ENCODE measurements at regions not wholly inside any gene's neighbourhood (a gene's known extent, or its start where the extent isn't known, plus 50 kb on each side); places are given as distances from the start of the nearest gene placed in this dataset.

GRCh38 chr6:144632266-144632665 is 347.1 kb downstream of the UTRN start:
- Histone ChIP-seq H3K36me3 (ENCODE audit: control insufficient read depth in 2 of 4, insufficient read depth in 4 of 4, low read length in 3 of 4) (no peaks in the 10 kb centered on the region), H2BK5ac (ENCODE audit: low read depth, low read length) (no peak overlapping the region), H3K23ac (ENCODE audit: insufficient read length) (no peak overlapping the region), H2AK5ac (ENCODE audit: low read depth, low read length) (no peak overlapping the region), H2BK12ac (ENCODE audit: low read depth, low read length) (no peak overlapping the region), H3K23me2 (ENCODE audit: low read depth, low read length) (no peaks in the 10 kb centered on the region; the same call in 1 of the 2 replicates), H3K4me2 (ENCODE audit: insufficient read depth in 1 of 2, low read depth in 2 of 2, low read length in 2 of 2) (no peak overlapping the region), H2AFZ (ENCODE audit: low read length) (no peak overlapping the region), H3K56ac (replicated peaks; ENCODE audit: insufficient read length, low read depth, low read length) (no peak overlapping the region), H3K4ac (replicated peaks; ENCODE audit: insufficient read length, low read depth, low read length) (no peak overlapping the region), H3K4me1 (replicated peaks in 1 of 4; ENCODE audit: control insufficient read depth in 3 of 4, insufficient read depth in 4 of 4, low read length in 3 of 4) (no peaks in the 10 kb centered on the region; a peak in 1 of 7 replicates), H3K79me2 (ENCODE audit: control insufficient read depth in 1 of 2, insufficient read depth in 2 of 2, low read length in 2 of 2) (no peaks in the 10 kb centered on the region; a peak in 2 of 4 replicates), H3K4me3 (ENCODE audit: extremely low read depth in 1 of 4, insufficient read depth in 2 of 4, low read depth in 3 of 4, low read length in 4 of 4) (no peak overlapping the region), H3K14ac (ENCODE audit: insufficient read length) (no peak overlapping the region), H4K20me1 (replicated peaks in 1 of 2; ENCODE audit: control insufficient read depth in 1 of 2, insufficient read depth in 2 of 2, low read length in 2 of 2) (no peaks in the 10 kb centered on the region), H2BK120ac (replicated peaks; ENCODE audit: low read depth, low read length) (no peak overlapping the region), H2BK15ac (ENCODE audit: low read length) (no peak overlapping the region), H4K5ac (ENCODE audit: insufficient read length, low read depth, low read length) (no peak overlapping the region), H4K91ac (replicated peaks; ENCODE audit: insufficient read length, low read length) (no peak overlapping the region), H3K27me3 (replicated peaks in 1 of 4; ENCODE audit: control insufficient read depth in 3 of 4, extremely low read depth in 1 of 4, insufficient read depth in 3 of 4, low read length in 3 of 4) (no peaks in the 10 kb centered on the region), H3K9ac (replicated peaks in 1 of 4; ENCODE audit: extremely low read depth in 1 of 4, low read depth in 3 of 4, low read length in 3 of 4) (no peak overlapping the region), H2BK20ac (ENCODE audit: low read length) (no peak overlapping the region), H3K9me3 (ENCODE audit: insufficient read depth in 2 of 2, low read depth in 1 of 2, low read length in 1 of 2) (no peaks in the 10 kb centered on the region), H3K79me1 (ENCODE audit: low read depth, low read length) (no peaks in the 10 kb centered on the region), H3K18ac (ENCODE audit: extremely low read depth, low read length) (no peak overlapping the region), H3K27ac (ENCODE audit: low read depth, low read length) (no peak overlapping the region), H4K8ac (ENCODE audit: extremely low read depth, insufficient read depth, low read length) (no peak overlapping the region)
- 93% methylated on average over 3 of the region's 3 CpGs; no CpG with 5 or more reads in 1 of the 2 experiments for WGBS, 2 experiments (ENCODE audit: extremely low coverage in 1 of 2, insufficient coverage in 1 of 2, insufficient read length in 1 of 2, insufficient replicate concordance in 2 of 2, low coverage in 1 of 2, low lambda C conversion rate in 2 of 2, missing lambda C conversion rate in 1 of 2)
- TF ChIP-seq PHF8 (conservative IDR thresholded peaks at IDR 0.05; ENCODE audit: low read depth, low read length): no peak
- TF ChIP-seq CREB1 (IDR thresholded peaks at IDR 0.05): no peak
- no peak for TF ChIP-seq SIRT6 (IDR thresholded peaks at IDR 0.05; ENCODE audit: low read length)
- no peak for TF ChIP-seq KDM4A (IDR thresholded peaks at IDR 0.05; ENCODE audit: low read depth, low read length, severe bottlenecking)
- no peak for TF ChIP-seq EP300 (IDR thresholded peaks at IDR 0.05; ENCODE audit: borderline replicate concordance in 1 of 2, low read depth in 2 of 2, low read length in 2 of 2)
- TF ChIP-seq ZNF274 (IDR thresholded peaks at IDR 0.05; ENCODE audit: borderline replicate concordance, extremely low read depth, low read length): no peak
- no peak for TF ChIP-seq SIN3A (conservative IDR thresholded peaks at IDR 0.05 in 1 of 2, IDR thresholded peaks at IDR 0.05 in 1 of 2; ENCODE audit: low read depth in 1 of 2, low read length in 2 of 2)
- no peak for TF ChIP-seq CTBP2 (IDR thresholded peaks at IDR 0.05; ENCODE audit: borderline replicate concordance, insufficient read depth, insufficient read length, low read length)
- no peak for TF ChIP-seq TAF7 (optimal IDR thresholded peaks at IDR 0.05; ENCODE audit: borderline replicate concordance, low read depth, low read length)
- TF ChIP-seq TBP (IDR thresholded peaks at IDR 0.05; ENCODE audit: low read depth, low read length): no peak
- no peak for TF ChIP-seq JUN (IDR thresholded peaks at IDR 0.05; ENCODE audit: low read depth, low read length)
- no peak for DNase-seq (ENCODE audit: low read depth in 1 of 2, low spot score in 2 of 2)
- no peak for FAIRE-seq
- ChIA-PET POLR2A (ENCODE audit: partially characterized antibody) (no interaction called here), CTCF (ENCODE audit: partially characterized antibody) (no interaction called here)

Data from H1 (cell line).